GM23248 (cell line): ENCODE measurements at regions not wholly inside any gene's neighbourhood (a gene's known extent, or its start where the extent isn't known, plus 50 kb on each side); places are given as distances from the start of the nearest gene placed in this dataset.

Experiments
- EZH2 ChIP-seq: fragments of 200-600 bp; sonication (generic); IDR thresholded peaks from 2 replicates; pipeline ENCODE4 v1.6.1; 2018; ENCODE audit warnings: antibody characterized with exemption, mild to moderate bottlenecking; ENCODE audit not compliant: insufficient read depth, poor library complexity, severe bottlenecking
- EZH2phosphoT487 ChIP-seq: fragments of 200-600 bp; sonication (generic); IDR thresholded peaks from 2 replicates; pipeline ENCODE4 v1.6.1; 2018; ENCODE audit warnings: antibody characterized with exemption, moderate library complexity, mild to moderate bottlenecking, low read depth; ENCODE audit not compliant: insufficient read depth

DNA sequence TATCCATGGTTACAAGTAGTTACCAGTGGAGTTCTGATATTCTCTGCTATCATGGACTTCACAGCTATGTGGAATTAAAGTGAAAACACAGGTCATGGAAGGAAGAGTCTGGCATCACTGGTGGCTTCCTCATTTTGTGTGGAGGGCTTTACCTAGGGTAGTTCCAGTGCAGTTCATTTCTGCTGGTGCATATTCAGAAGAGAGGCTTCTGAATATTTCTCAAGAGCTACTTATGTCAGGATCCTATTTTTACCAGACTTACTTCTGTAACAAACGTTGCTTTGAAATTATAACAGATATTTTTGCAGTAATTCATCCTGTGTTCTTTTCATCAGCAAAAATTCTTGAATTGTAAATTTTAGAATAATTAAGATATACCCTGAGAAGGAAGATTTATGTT, 236.5 kb upstream of the NPSR1 start:
- no peak for TF ChIP-seq EZH2phosphoT487
- TF ChIP-seq EZH2: no peak
